G401 (cell line): ENCODE measurements at regions not wholly inside any gene's neighbourhood (a gene's known extent, or its start where the extent isn't known, plus 50 kb on each side); places are given as distances from the start of the nearest gene placed in this dataset.
"Not testable (repeated sequence)": the region's sequence is repeated elsewhere in the genome, so short reads cannot be mapped to it uniquely, and the experiment has no call there.

ENCODE experiments used
- DNase-seq: peaks from one replicate; pipeline ENCODE4 v3.0.0-alpha.2; 2015; ENCODE audit warnings: low spot score
- in situ Hi-C: cut with HindIII; loops from 2 replicates; pipeline ENCODE4 v1.10.0; 2016; ENCODE audit warnings: low sequenced_read_pairs, mixed read lengths

DNA sequence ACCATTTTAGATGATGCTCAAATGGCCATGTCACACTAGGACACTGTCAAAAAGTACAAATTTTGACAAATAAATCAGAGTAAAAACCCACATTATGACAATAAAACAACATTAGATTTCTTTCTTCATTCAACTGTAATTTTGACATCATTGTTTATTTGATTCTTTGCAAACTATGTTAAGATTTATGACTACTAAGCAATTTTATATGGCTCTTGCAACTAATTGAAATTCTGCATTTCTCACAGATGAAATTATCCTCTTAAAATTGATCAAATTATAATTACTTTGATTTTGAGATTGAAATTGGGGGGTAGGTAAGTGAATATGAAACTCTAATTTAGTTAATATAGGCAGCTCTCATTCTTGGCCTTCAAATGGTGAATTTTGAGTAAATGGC, 59.8 kb downstream of the ATOH1 start:
- DNase-seq, result no peak
- in situ Hi-C loops, result no loop called here

GRCh38 chr4:93888768-93889167, 60.2 kb downstream of the ATOH1 start:
- in situ Hi-C loops, result no loop called here

DNA sequence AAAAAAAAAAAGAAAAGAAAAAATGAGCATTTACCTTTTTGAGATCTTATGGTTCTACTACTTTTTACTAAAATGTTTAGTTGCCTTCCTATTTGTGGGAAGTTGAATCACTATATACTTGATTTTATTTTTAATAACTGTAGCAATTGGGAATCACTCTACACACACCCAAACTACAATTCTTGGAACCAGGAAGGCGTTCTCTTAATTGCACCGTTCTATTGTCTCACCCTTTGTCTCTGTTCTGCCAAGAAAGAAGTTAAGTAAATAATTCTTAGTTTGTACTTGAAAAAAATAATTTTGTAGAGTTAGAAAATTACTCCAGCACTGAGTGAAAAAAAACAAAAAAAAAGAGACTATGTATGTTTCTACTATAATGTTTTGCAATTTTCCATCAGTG, 62.7 kb downstream of the ATOH1 start:
- no peak for DNase-seq
- in situ Hi-C loops, result no loop called here

More at GRCh38 chr4:93888768-93889167, 60.2 kb downstream of the ATOH1 start:
- DNase-seq, result no peak

DNA sequence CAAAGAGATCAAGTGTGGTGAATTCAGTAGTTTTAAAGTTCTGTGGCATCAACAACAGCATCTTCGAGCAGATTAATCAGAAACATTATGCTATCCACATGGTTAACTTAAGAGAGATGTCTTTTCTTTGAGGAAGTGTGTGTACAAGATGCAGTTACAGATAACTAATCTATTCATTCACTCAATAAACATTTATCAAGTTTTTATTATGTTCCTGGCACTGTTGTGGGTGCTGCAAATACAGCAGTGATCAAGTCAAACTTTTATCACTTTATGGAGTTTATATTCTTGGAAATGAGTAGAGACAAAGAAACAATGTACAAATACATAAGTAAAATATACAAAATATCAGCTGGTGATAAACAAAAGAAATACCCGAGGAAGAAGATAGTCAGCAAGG, 66.4 kb downstream of the ATOH1 start:
- in situ Hi-C loops, result no loop called here
- DNase-seq, result no peak

- in situ Hi-C loops, result no loop called here
- DNase-seq, result no peak
Observed at GRCh38 chr4:93896516-93896915, 68.0 kb downstream of the ATOH1 start.

- peak; percentile 27 for DNase-seq
Observed at GRCh38 chr4:93897559-93897958, 69.0 kb downstream of the ATOH1 start.

GRCh38 chr4:93908778-93909177, 80.2 kb downstream of the ATOH1 start:
- DNase-seq, result no peak
- in situ Hi-C loops, result no loop called here

More at GRCh38 chr4:93897559-93897958, 69.0 kb downstream of the ATOH1 start:
- in situ Hi-C loops, result no loop called here

DNA sequence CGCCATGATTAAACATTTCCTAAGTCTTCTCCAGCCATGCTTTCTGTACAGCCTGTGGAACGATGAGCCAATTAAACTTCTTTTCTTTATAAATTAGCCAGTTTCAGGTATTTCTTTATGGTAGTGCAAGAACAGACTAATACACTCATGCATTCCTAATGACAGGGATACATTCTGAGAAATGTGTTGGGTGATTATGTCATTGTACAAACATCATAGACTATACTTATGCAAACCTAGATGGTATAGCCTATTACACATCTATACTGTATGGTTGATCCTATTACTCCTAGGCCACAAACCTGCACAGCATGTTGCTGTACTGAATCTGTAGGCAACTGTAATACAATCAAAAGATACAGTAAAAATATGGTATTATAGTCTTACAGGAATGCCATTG, 83.1 kb downstream of the ATOH1 start:
- in situ Hi-C loops, result no loop called here
- DNase-seq, result no peak

- in situ Hi-C loops, result no loop called here
- DNase-seq, result no peak
Observed at GRCh38 chr4:93912146-93912545, 83.6 kb downstream of the ATOH1 start.

DNA sequence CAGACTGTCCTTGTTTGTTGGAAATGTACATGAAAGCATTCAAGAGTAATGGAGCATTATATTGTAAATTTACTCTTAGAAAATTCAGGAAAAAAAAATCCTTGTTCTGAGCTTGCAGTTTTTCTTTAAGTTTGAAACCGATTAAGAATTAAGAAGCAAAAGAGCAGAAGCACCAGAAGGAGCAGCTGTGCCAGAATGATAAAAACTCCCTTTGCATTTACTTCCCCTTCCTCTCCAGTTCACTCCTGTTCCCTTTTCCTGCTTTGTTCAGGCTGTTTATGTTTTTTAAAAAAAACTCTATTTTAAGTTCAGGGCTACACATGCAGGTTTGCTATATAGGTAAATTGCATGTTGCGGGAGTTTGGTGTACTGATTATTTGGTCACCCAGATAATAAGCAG, 90.3 kb downstream of the ATOH1 start:
- in situ Hi-C loops, result no loop called here
- no peak for DNase-seq

DNA sequence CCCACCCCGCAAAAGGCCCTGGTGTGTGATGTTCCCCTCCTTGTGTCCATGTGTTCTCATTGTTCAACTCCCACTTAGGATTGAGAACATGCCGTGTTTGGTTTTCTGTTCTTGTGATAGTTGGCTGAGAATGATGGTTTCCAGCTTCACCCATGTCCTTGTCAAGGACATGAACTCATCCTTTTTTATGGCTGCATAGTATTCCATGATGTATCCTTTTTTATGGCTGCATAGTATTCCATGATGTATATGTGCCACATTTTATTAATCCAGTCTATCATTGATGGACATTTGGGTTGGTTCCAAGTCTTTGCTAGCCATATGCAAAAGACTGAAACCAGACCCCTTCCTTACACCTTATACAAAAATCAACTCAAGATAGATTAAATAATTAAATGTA, 95.0 kb downstream of the ATOH1 start:
- DNase-seq, in situ Hi-C loops: not testable (repeated sequence)

DNA sequence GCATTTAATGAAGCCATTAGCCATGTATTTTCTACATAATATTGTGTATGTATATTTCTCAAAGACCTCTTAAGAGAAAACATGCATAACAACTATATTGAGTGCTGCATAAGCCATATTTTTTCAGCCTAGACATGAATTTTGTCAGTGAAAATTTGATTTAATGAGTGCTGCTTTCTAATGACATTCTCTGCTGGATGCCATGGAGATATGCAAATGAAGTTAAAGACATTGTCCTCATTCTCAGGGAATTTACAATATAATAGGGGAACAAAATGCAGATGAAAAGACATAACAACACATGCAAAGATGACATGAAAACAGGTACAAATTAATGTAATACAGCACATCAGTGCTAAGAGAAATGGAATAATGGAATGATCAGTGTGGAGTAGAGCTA, 118.7 kb downstream of the ATOH1 start:
- in situ Hi-C loops, result no loop called here

DNA sequence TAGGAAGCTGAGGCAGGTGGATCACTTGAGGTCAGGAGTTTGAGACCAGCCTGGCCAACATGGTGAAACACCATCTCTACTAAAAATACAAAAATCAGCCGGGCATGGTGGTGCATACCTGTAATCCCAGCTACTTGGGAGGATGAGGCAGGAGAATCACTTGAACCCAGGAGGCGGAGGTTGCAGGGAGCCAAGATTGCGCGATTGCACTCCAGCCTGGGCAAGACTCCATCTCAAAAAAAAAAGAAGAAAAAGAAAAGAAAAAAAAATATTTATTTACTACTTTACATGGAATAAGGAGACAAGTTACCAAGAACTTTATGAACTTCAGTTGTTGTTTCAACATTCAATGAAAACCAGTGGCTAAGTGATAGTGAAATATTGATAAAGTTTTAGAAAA, 121.7 kb downstream of the ATOH1 start:
- in situ Hi-C loops, DNase-seq: not testable (repeated sequence)

More for the DNA sequence above, 118.7 kb downstream of the ATOH1 start:
- no peak for DNase-seq

DNA sequence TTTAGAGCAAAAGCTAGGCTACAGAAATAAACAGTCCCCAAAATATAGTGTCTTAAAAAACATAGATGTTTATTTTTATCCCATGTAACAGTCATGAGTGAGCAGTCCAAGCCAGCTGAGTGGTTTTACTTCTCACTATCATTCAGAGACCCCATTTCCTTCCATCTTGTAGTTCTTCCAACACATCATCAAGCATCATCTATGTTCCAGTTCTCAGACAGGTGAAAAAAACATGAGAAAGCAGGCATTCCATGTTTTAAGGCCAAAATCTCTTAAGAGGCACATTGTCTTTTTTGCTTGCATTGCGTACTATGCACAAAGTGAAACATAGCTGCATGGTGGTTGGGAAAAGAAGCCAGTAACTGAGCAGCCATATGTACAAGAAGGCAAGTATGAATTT, 128.6 kb downstream of the ATOH1 start:
- in situ Hi-C loops, result no loop called here
- DNase-seq, result no peak

- DNase-seq, result no peak
Observed at GRCh38 chr4:93960450-93960849, 131.9 kb downstream of the ATOH1 start.

GRCh38 chr4:93960916-93961315, 132.4 kb downstream of the ATOH1 start:
- DNase-seq, result no peak
- in situ Hi-C loops, result no loop called here

More at GRCh38 chr4:93960450-93960849, 131.9 kb downstream of the ATOH1 start:
- in situ Hi-C loops, result no loop called here

- no peak for DNase-seq
- in situ Hi-C loops, result no loop called here
Observed at GRCh38 chr4:93981594-93981993, 153.0 kb downstream of the ATOH1 start.

DNA sequence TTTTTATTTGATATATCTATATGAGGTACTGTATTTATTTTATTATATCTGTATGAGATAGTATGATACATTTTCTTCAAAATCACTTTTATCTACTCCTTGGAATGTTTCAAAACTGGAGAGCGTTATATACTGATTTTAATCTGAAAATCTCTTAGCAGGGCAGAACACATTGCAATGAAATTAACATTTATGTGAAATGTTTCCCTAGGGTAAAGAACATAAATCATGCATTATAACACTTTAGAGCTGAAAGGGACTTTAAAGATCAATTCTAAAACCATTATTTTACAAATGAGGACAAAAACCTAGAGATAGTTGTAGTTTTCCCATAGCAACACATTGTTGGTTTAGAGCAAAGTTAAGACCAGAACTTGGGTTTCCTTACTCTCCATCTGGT, 153.7 kb downstream of the ATOH1 start:
- in situ Hi-C loops, result no loop called here
- DNase-seq, result no peak

GRCh38 chr4:93983140-93983539, 154.6 kb downstream of the ATOH1 start:
- in situ Hi-C loops, result no loop called here
- DNase-seq, result no peak

DNA sequence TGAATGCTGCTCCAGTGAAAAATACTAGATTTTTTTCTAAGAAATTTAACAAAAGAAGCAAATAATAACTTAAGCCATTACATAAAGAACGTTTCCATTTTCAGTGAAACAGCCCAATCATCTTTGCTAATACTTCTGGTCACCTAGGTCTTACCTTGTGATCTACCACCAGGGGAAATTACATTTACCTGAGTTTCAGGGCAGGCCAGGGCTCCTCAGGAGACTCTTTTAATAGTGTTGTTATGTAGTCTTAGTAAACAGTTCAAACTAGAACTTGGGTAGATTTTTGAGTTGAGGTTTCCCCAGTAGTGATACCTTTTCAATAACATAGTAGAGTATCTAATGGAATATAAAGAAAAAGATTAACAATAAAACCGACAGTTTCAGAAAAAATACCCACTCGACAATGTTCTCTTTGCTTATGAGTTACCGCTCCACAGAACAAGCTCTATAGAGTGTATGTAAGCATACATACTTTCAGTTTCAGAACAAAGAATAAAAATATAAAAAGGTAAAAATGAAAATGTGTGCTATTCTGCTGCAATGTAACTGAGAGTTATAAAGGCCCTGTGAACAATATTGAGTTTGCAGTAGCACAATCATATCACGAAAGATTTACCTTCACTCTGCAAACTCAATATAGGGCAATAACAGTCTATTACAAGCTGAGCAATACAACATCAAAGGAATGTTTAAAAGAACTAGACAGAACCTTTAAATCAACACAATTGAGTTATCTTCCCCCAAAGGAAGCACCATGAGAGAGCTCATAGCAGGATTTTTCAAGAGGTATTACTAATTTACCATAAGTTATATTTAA, 165.8 kb downstream of the ATOH1 start:
- no peak for DNase-seq
- in situ Hi-C loops, result no loop called here

- no peak for DNase-seq
- in situ Hi-C loops, result no loop called here
Observed at GRCh38 chr4:93996895-93997294, 168.3 kb downstream of the ATOH1 start.
